ENCODE measurements at regions not wholly inside any gene's neighbourhood (a gene's known extent, or its start where the extent isn't known, plus 50 kb on each side); places are given as distances from the start of the nearest gene placed in this dataset.

DNA sequence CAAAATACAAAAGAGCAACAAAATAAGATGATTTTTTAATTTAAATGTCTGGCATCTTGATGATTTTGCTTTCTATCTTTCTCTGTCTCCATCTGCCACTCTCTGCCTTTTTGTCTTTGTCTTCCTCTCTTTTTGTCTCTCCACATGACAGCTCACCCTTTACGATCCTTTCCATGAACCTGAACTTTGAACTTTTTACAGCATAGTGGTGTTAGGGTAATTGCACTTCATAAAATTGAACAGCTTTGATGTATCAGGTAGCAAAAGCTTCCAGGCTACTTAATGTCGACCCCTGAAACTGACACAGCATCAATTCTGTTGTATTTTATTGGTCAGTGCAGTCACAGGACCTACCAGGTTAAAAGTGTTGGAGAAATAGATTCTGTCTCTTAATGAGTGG, 1517.0 kb downstream of the ADGRL3 start:
- H3K27me3 ChIP-seq = no peaks in the 10 kb centered on the region
- H3K4me3 ChIP-seq = no peak overlapping the region
- H3K36me3 ChIP-seq = no peaks in the 10 kb centered on the region
- H3K27ac ChIP-seq = no peak overlapping the region
- WGBS, 2 donors = 27 to 33% methylated on average over 2 of the region's 2 CpGs
- H3K9me3 ChIP-seq = no peaks in the 10 kb centered on the region
- no peak for TF ChIP-seq EP300 (IDR thresholded peaks at IDR 0.05)
- no peak for TF ChIP-seq CTCF (IDR thresholded peaks at IDR 0.05)
- no peak for TF ChIP-seq POLR2A (IDR thresholded peaks at IDR 0.05)
- no peak for DNase-seq (ENCODE audit: low spot score in 2 of 2)
- no peaks in the 10 kb centered on the region for H3K4me1 ChIP-seq

- no peaks in the 10 kb centered on the region for H3K27me3 ChIP-seq
- DNase-seq (ENCODE audit: low spot score in 2 of 2) = no peak
- H3K9me3 ChIP-seq = no peaks in the 10 kb centered on the region
- no peak overlapping the region for H3K4me3 ChIP-seq
- no peak for TF ChIP-seq EP300 (IDR thresholded peaks at IDR 0.05)
- no peak for TF ChIP-seq CTCF (IDR thresholded peaks at IDR 0.05)
- TF ChIP-seq POLR2A (IDR thresholded peaks at IDR 0.05) = no peak
- H3K36me3 ChIP-seq = no peaks in the 10 kb centered on the region
- 48 to 61% methylated on average over 1 of the region's 1 CpG for WGBS, 2 donors
- H3K27ac ChIP-seq = no peak overlapping the region
- H3K4me1 ChIP-seq = no peaks in the 10 kb centered on the region
Observed at GRCh38 chr4:62711575-62711974, 1511.4 kb downstream of the ADGRL3 start.

GRCh38 chr4:62709618-62710252, 1509.6 kb downstream of the ADGRL3 start:
- no peak overlapping the region for H3K27ac ChIP-seq
- no peaks in the 10 kb centered on the region for H3K4me1 ChIP-seq
- TF ChIP-seq CTCF (IDR thresholded peaks at IDR 0.05) = peak in 4 of 5 experiments; percentile 35 to 51 (median 44)
- no peak for TF ChIP-seq EP300 (IDR thresholded peaks at IDR 0.05)
- H3K36me3 ChIP-seq = no peaks in the 10 kb centered on the region
- no peaks in the 10 kb centered on the region for H3K9me3 ChIP-seq
- no peak for DNase-seq (ENCODE audit: low spot score in 2 of 2)
- peak overlapping the region in 2 of 4 donors; percentile 8 to 17 for H3K4me3 ChIP-seq
- WGBS, 2 donors = 28 to 37% methylated on average over 3 of the region's 3 CpGs
- H3K27me3 ChIP-seq = no peaks in the 10 kb centered on the region

DNA sequence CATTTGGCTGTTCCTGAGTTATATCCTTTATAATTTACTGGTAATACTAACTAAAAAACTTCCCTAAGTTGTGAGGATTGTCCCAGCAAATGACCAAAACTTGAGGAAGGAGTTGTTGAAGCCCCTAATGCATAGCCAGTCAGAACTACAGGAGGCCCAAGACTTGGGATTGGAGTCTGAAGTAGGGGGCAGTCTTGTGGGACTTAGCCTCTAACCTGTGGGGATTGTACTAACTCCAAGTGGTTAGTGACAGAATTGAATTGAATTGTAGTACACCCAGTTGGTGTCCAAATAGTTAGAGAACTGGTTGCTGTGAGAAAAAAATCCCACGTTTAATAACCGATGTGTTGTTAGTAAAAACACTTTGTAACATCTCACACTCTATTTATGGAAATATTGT, 1506.3 kb downstream of the ADGRL3 start:
- Histone ChIP-seq H3K36me3 (no peaks in the 10 kb centered on the region), H3K27ac (no peak overlapping the region), H3K27me3 (no peaks in the 10 kb centered on the region), H3K4me3 (no peak overlapping the region), H3K9me3 (no peaks in the 10 kb centered on the region), H3K4me1 (no peaks in the 10 kb centered on the region)
- no peak for TF ChIP-seq CTCF (IDR thresholded peaks at IDR 0.05)
- no peak for TF ChIP-seq POLR2A (IDR thresholded peaks at IDR 0.05)
- no peak for TF ChIP-seq EP300 (IDR thresholded peaks at IDR 0.05)
- 86 to 93% methylated on average over 2 of the region's 2 CpGs for WGBS, 2 donors
- no peak for DNase-seq (ENCODE audit: low spot score in 2 of 2)

- DNase-seq (ENCODE audit: low spot score in 2 of 2) = no peak
- no peaks in the 10 kb centered on the region for H3K36me3 ChIP-seq
- TF ChIP-seq POLR2A (IDR thresholded peaks at IDR 0.05) = no peak
- TF ChIP-seq EP300 (IDR thresholded peaks at IDR 0.05) = no peak
- TF ChIP-seq CTCF (IDR thresholded peaks at IDR 0.05) = no peak
Observed at GRCh38 chr4:62683799-62684566, 1483.9 kb downstream of the ADGRL3 start.

More at GRCh38 chr4:62683799-62684566, 1483.9 kb downstream of the ADGRL3 start:
- Histone ChIP-seq H3K4me1 (no peaks in the 10 kb centered on the region), H3K27me3 (no peaks in the 10 kb centered on the region), H3K4me3 (no peak overlapping the region), H3K9me3 (peaks cover 0 to 1% (median 0%) of the 10 kb centered on the region in 4 donors), H3K27ac (no peak overlapping the region)
- WGBS, 2 donors = 89 to 97% methylated on average over 12 to 13 of the region's 13 CpGs
